RWPE1 (cell line): ENCODE measurements at regions not wholly inside any gene's neighbourhood (a gene's known extent, or its start where the extent isn't known, plus 50 kb on each side); places are given as distances from the start of the nearest gene placed in this dataset.

ENCODE experiments used
- CTCF ChIA-PET: fragments of 350-600 bp; sonication (Branson Sonifier 250); formaldehyde crosslinking; extraction: SDS; loops from one replicate; lab custom pipeline; 2021; lab: Yijun Ruan, JAX
- POLR2A ChIA-PET: fragments of 400-600 bp; formaldehyde crosslinking; extraction: SDS; loops from one replicate; lab custom pipeline; 2020; ENCODE audit warnings: antibody characterized with exemption; ENCODE audit not compliant: low non-redundant PET; lab: Yijun Ruan, JAX
- DNase-seq: peaks from one replicate; pipeline ENCODE4 v3.0.0; 2012; ENCODE audit warnings: low spot score
- H3K27ac ChIP-seq: fragments of 450-650 bp; 2 replicates; pipeline ENCODE4 v1.5.1; 2017
- CTCF ChIP-seq: fragments of 450-650 bp; conservative IDR thresholded peaks from 2 replicates; pipeline ENCODE4 v1.5.1; 2017; ENCODE audit warnings: low read depth, mild to moderate bottlenecking

- POLR2A ChIA-PET: no interaction called here
- H3K27ac ChIP-seq: no peak overlapping the region
- TF ChIP-seq CTCF: no peak
- DNase-seq: peak; percentile 21
- CTCF ChIA-PET: no interaction called here
Measured at GRCh38 chr7:91351374-91351773, 87.1 kb downstream of the FZD1 start.

- no peak overlapping the region for H3K27ac ChIP-seq
- TF ChIP-seq CTCF: no peak
- DNase-seq: no peak
- ChIA-PET CTCF (no interaction called here), POLR2A (no interaction called here)
Measured at GRCh38 chr7:91352091-91352490, 87.9 kb downstream of the FZD1 start.

- no peak overlapping the region for H3K27ac ChIP-seq
- ChIA-PET CTCF (no interaction called here), POLR2A (interaction anchor here (0.7 kb wide), 1 partner anchor 1085 kb away, joined by 7 read pairs; no protein-coding TSS in a partner anchor)
- DNase-seq: no peak
- no peak for TF ChIP-seq CTCF
Measured at GRCh38 chr7:91353848-91354247, 89.6 kb downstream of the FZD1 start.

DNA sequence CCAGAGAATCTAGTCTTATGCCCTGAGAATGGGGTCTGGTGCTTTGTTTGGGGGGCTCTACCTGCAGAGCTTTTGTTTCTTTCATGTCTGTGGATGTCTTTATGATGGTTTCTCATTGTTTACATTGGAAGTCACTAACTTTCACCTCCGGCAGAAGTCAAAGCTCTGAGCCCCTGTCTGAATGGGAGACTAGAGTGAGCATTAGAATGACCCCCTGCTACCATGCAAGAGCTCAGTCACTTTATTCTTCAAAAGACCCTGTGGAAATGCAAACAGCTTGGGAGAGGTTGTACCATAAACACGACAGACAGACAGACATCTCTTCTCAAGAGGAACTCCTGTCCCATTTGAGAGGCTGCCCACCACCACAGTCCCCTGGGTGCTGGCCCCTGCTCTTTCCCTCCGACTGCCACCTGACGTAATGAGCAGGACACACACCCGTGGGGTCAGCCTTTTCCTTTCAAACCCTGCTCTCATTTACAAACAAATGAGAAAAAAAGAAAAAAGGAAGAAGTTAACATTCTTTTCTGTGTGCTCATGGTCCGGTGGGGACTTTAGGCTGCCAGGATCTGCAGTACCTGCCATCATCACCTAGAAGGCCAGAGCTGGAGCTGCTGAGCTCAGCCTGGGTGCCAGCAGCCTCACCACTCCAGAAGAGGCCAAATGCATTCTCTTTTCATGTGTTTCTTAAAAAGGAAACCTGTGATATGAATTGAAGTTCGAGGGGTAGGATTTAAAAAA lies 91.6 kb downstream of the FZD1 start:
- CTCF ChIA-PET: no interaction called here
- TF ChIP-seq CTCF: no peak
- DNase-seq: no peak
- POLR2A ChIA-PET: no interaction called here
- no peak overlapping the region for H3K27ac ChIP-seq

- no peak for TF ChIP-seq CTCF
- CTCF ChIA-PET: interaction anchor here (0.5 kb wide), 1 partner anchor 255 kb away, joined by 6 read pairs; no protein-coding TSS in a partner anchor
- no peak for DNase-seq
- H3K27ac ChIP-seq: no peak overlapping the region
- POLR2A ChIA-PET: no interaction called here
Measured at GRCh38 chr7:91356915-91357314, 92.7 kb downstream of the FZD1 start.

GRCh38 chr7:91357379-91357778 lies 93.1 kb downstream of the FZD1 start:
- POLR2A ChIA-PET: no interaction called here
- no peak for DNase-seq
- TF ChIP-seq CTCF: no peak
- CTCF ChIA-PET: interaction anchor here (0.5 kb wide), 1 partner anchor 255 kb away, joined by 6 read pairs; no protein-coding TSS in a partner anchor
- no peak overlapping the region for H3K27ac ChIP-seq
